Endothelial cell of umbilical vein (primary cell): ENCODE measurements at regions not wholly inside any gene's neighbourhood (a gene's known extent, or its start where the extent isn't known, plus 50 kb on each side); places are given as distances from the start of the nearest gene placed in this dataset.

ENCODE experiments used
- CTCF ChIP-seq, 2 donors: IDR thresholded peaks; 1 replicate in 1 of 2; 2 replicates in 1 of 2; pipeline ENCODE4 v1.5.1; 2011; ENCODE audit warnings: low read length in 2 of 2, mild to moderate bottlenecking in 2 of 2, moderate library complexity in 2 of 2, control low read depth in 1 of 2, inconsistent platforms in 1 of 2, low read depth in 1 of 2; ENCODE audit not compliant: insufficient read depth in 1 of 2; ENCODE audit errors: extremely low read depth in 1 of 2
- MAX ChIP-seq: IDR thresholded peaks from 2 replicates; pipeline ENCODE4 v1.6.1; 2011; ENCODE audit not compliant: insufficient read depth, insufficient read length
- POLR2AphosphoS5 ChIP-seq: IDR thresholded peaks from 2 replicates; pipeline ENCODE4 v1.6.1; 2012; ENCODE audit warnings: low read depth, mild to moderate bottlenecking, control low read depth, low read length, moderate library complexity; ENCODE audit not compliant: insufficient read depth

GRCh38 chr2:5495586-5495985 is 196.6 kb upstream of the SOX11 start:
- TF ChIP-seq MAX: no peak
- TF ChIP-seq CTCF (IDR thresholded peaks at IDR 0.05; ENCODE audit: extremely low read depth in 1 of 2, insufficient read depth in 1 of 2, low read depth in 1 of 2, low read length in 2 of 2): no peak
- no peak for TF ChIP-seq POLR2AphosphoS5
